ENCODE measurements at regions not wholly inside any gene's neighbourhood (a gene's known extent, or its start where the extent isn't known, plus 50 kb on each side); places are given as distances from the start of the nearest gene placed in this dataset.

DNA sequence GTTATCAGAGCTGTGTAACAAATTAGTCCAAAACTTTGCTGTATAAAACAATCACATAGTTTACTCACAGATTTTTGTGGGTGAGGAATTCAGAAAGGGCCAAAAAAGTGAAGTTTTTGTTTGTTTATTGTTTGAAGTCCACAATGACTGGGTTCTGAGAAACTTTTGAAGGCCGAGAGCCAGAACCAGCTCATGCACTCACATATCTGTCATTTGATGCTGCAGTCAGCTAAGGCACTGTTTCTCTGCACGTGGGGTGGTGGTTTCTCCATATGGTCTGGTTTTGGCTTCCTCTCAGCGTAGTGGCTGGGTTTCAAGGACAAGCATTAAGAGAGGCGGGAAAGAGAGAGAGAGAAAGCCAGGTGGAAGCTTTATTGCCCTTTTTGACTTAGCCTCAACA, 131.8 kb downstream of the TWIST2 start:
- TF ChIP-seq POLR2A (IDR thresholded peaks at IDR 0.05) = no peak
- TF ChIP-seq, protein P1, sequence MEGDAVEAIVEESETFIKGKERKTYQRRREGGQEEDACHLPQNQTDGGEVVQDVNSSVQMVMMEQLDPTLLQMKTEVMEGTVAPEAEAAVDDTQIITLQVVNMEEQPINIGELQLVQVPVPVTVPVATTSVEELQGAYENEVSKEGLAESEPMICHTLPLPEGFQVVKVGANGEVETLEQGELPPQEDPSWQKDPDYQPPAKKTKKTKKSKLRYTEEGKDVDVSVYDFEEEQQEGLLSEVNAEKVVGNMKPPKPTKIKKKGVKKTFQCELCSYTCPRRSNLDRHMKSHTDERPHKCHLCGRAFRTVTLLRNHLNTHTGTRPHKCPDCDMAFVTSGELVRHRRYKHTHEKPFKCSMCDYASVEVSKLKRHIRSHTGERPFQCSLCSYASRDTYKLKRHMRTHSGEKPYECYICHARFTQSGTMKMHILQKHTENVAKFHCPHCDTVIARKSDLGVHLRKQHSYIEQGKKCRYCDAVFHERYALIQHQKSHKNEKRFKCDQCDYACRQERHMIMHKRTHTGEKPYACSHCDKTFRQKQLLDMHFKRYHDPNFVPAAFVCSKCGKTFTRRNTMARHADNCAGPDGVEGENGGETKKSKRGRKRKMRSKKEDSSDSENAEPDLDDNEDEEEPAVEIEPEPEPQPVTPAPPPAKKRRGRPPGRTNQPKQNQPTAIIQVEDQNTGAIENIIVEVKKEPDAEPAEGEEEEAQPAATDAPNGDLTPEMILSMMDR (IDR thresholded peaks at IDR 0.05) = no peak
